A549 (cell line): ENCODE measurements at regions not wholly inside any gene's neighbourhood (a gene's known extent, or its start where the extent isn't known, plus 50 kb on each side); places are given as distances from the start of the nearest gene placed in this dataset.

Experiments used
- CEBPB ChIP-seq, 2 experiments: fragments of >200 bp in 1 of 2; sonication (Bioruptor Twin) in 1 of 2; formaldehyde crosslinking in 1 of 2; IDR thresholded peaks; 2 replicates each; pipeline ENCODE4 v1.6.1; 2012 to 2016
- CHD2 ChIP-seq: fragments of 150-350 bp; IDR thresholded peaks from 2 replicates; pipeline ENCODE4 v1.6.1; 2014; ENCODE audit warnings: low read length; ENCODE audit not compliant: partially characterized antibody
- FOSL2 ChIP-seq, 2 experiments: fragments of 450-650 bp in 1 of 2; fragments of >200 bp in 1 of 2; sonication (Bioruptor Twin) in 1 of 2; formaldehyde crosslinking; IDR thresholded peaks; 2 replicates each; pipeline versions ENCODE4 v1.5.0 to v1.6.1; 2016 to 2020; ENCODE audit warnings: mild to moderate bottlenecking in 1 of 2, moderate library complexity in 1 of 2
- MAZ ChIP-seq: fragments of 150-350 bp; IDR thresholded peaks from 2 replicates; pipeline ENCODE4 v1.6.1; 2014; ENCODE audit warnings: antibody characterized with exemption, low read depth, low read length, borderline replicate concordance
- NFE2L2 ChIP-seq: fragments of 150-350 bp; conservative IDR thresholded peaks from 2 replicates; pipeline ENCODE4 v1.6.1; 2014; ENCODE audit warnings: low read length
- POLR2A ChIP-seq: IDR thresholded peaks from 2 replicates; pipeline ENCODE4 v1.6.1; 2012; ENCODE audit warnings: mild to moderate bottlenecking, low read length
- POLR2AphosphoS2 ChIP-seq: conservative IDR thresholded peaks from 2 replicates; pipeline ENCODE4 v1.6.1; 2012; ENCODE audit warnings: low read length, improper control_type of control experiment, inconsistent platforms
- RAD21 ChIP-seq, 2 experiments: fragments of >200 bp in 1 of 2; sonication (Bioruptor Twin) in 1 of 2; formaldehyde crosslinking in 1 of 2; IDR thresholded peaks in 1 of 2; conservative IDR thresholded peaks in 1 of 2; 2 replicates in 1 of 2; 3 replicates in 1 of 2; pipeline ENCODE4 v1.6.1; 2012 to 2018; ENCODE audit warnings: inconsistent platforms in 1 of 2
- RNF2 ChIP-seq: fragments of 200-600 bp; sonication (generic); IDR thresholded peaks from 2 replicates; pipeline ENCODE4 v1.6.1; 2016; ENCODE audit warnings: low read depth, mild to moderate bottlenecking, antibody characterized with exemption, moderate library complexity, borderline replicate concordance
- TF ChIP-seq, protein P1 (sequence below): fragments of >200 bp; sonication (Bioruptor Twin); formaldehyde crosslinking; IDR thresholded peaks from 3 replicates; pipeline ENCODE4 v1.5.1; 2016
- TF ChIP-seq, protein P2 (sequence below): fragments of 450-650 bp; IDR thresholded peaks from 2 replicates; pipeline ENCODE4 v1.6.1; 2014; ENCODE audit warnings: antibody characterized with exemption
- TF ChIP-seq, protein P3 (sequence below): fragments of 250-450 bp; sonication (Bioruptor Pico); IDR thresholded peaks from 2 replicates; pipeline ENCODE4 v1.5.0; 2021; ENCODE audit warnings: mild to moderate bottlenecking, moderate library complexity, borderline replicate concordance
- TF ChIP-seq, protein P4 (sequence below): fragments of 200-600 bp; sonication (generic); IDR thresholded peaks from 2 replicates; pipeline ENCODE4 v1.6.1; 2016; ENCODE audit warnings: antibody characterized with exemption, mild to moderate bottlenecking, moderate library complexity

DNA sequence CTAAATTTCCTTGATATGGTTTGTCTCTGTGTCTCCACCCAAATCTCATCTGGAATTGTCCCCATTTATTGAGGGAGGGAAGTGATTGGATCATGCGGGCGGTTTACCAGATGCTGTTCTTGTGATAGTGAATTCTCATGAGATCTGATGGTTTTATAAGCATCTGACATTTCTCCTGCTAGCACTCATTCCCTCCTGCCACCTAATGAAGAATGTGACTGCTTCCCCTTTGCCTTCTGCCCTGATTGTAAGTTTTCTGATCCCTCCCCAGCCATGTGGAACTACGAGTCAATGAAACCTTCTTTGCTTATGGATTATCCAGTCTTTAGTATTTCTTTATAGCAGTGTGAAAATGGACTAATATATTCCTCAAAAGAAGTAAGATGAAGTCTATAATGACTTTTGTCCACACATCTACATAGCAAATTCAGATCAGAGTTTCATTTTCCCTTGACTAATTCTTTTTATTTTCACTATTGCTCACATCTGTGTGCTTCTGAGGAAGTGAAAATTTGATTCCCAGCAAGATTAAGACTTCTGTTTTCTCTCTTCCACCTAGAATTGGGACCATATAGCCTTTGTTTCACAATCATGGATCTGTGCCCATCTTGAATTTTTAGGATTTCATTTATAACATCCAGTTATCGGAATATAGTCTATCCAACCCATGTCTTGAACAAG, 393.5 kb downstream of the DMAC1 start:
- TF ChIP-seq POLR2A: no peak
- TF ChIP-seq, protein P1, sequence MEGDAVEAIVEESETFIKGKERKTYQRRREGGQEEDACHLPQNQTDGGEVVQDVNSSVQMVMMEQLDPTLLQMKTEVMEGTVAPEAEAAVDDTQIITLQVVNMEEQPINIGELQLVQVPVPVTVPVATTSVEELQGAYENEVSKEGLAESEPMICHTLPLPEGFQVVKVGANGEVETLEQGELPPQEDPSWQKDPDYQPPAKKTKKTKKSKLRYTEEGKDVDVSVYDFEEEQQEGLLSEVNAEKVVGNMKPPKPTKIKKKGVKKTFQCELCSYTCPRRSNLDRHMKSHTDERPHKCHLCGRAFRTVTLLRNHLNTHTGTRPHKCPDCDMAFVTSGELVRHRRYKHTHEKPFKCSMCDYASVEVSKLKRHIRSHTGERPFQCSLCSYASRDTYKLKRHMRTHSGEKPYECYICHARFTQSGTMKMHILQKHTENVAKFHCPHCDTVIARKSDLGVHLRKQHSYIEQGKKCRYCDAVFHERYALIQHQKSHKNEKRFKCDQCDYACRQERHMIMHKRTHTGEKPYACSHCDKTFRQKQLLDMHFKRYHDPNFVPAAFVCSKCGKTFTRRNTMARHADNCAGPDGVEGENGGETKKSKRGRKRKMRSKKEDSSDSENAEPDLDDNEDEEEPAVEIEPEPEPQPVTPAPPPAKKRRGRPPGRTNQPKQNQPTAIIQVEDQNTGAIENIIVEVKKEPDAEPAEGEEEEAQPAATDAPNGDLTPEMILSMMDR: no peak
- TF ChIP-seq, protein P2, sequence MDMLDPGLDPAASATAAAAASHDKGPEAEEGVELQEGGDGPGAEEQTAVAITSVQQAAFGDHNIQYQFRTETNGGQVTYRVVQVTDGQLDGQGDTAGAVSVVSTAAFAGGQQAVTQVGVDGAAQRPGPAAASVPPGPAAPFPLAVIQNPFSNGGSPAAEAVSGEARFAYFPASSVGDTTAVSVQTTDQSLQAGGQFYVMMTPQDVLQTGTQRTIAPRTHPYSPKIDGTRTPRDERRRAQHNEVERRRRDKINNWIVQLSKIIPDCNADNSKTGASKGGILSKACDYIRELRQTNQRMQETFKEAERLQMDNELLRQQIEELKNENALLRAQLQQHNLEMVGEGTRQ: no peak
- no peak for TF ChIP-seq CEBPB (IDR thresholded peaks at IDR 0.05)
- TF ChIP-seq, protein P3, sequence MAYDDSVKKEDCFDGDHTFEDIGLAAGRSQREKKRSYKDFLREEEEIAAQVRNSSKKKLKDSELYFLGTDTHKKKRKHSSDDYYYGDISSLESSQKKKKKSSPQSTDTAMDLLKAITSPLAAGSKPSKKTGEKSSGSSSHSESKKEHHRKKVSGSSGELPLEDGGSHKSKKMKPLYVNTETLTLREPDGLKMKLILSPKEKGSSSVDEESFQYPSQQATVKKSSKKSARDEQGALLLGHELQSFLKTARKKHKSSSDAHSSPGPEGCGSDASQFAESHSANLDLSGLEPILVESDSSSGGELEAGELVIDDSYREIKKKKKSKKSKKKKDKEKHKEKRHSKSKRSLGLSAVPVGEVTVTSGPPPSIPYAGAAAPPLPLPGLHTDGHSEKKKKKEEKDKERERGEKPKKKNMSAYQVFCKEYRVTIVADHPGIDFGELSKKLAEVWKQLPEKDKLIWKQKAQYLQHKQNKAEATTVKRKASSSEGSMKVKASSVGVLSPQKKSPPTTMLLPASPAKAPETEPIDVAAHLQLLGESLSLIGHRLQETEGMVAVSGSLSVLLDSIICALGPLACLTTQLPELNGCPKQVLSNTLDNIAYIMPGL (CRISPR knock-in tag): no peak
- TF ChIP-seq MAZ: no peak
- TF ChIP-seq, protein P4, sequence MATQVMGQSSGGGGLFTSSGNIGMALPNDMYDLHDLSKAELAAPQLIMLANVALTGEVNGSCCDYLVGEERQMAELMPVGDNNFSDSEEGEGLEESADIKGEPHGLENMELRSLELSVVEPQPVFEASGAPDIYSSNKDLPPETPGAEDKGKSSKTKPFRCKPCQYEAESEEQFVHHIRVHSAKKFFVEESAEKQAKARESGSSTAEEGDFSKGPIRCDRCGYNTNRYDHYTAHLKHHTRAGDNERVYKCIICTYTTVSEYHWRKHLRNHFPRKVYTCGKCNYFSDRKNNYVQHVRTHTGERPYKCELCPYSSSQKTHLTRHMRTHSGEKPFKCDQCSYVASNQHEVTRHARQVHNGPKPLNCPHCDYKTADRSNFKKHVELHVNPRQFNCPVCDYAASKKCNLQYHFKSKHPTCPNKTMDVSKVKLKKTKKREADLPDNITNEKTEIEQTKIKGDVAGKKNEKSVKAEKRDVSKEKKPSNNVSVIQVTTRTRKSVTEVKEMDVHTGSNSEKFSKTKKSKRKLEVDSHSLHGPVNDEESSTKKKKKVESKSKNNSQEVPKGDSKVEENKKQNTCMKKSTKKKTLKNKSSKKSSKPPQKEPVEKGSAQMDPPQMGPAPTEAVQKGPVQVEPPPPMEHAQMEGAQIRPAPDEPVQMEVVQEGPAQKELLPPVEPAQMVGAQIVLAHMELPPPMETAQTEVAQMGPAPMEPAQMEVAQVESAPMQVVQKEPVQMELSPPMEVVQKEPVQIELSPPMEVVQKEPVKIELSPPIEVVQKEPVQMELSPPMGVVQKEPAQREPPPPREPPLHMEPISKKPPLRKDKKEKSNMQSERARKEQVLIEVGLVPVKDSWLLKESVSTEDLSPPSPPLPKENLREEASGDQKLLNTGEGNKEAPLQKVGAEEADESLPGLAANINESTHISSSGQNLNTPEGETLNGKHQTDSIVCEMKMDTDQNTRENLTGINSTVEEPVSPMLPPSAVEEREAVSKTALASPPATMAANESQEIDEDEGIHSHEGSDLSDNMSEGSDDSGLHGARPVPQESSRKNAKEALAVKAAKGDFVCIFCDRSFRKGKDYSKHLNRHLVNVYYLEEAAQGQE: no peak
- no peak for TF ChIP-seq NFE2L2
- no peak for TF ChIP-seq FOSL2 (IDR thresholded peaks at IDR 0.05)
- no peak for TF ChIP-seq FOSL2 (CRISPR knock-in tag; IDR thresholded peaks at IDR 0.05)
- no peak for TF ChIP-seq POLR2AphosphoS2
- no peak for TF ChIP-seq RAD21 (conservative IDR thresholded peaks at IDR 0.05 in 1 of 2, IDR thresholded peaks at IDR 0.05 in 1 of 2)
- no peak for TF ChIP-seq RNF2
- no peak for TF ChIP-seq CHD2
